ENCODE measurements at regions not wholly inside any gene's neighbourhood (a gene's known extent, or its start where the extent isn't known, plus 50 kb on each side); places are given as distances from the start of the nearest gene placed in this dataset.

DNA sequence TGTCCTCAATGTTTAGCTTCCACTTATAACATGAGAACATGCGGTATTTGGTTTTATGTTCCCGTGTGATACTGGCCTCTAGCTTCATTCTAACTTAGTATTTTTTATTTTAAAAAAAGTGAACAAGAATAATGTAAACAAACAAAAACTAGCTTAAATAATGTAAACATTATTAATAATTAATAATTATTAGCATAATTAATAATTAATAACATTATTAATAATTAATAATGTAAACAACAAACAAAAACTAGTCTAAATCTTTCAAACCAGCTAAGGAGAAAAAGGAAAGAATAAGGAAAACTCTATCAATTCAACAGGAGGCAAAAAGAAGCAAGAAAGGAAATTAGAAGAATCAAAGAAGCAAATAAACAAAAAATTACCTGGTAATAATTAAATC lies 66.2 kb upstream of the CLSTN2 start:
- H3K4me2 ChIP-seq (ENCODE audit: low read length): no peak overlapping the region
- ChIA-PET RAD21 (ENCODE audit: low non-redundant PET in 1 of 2, low total read pairs in 2 of 2, uncharacterized antibody in 2 of 2, unreplicated experiment in 2 of 2) (no interaction called here), POLR2A (no interaction called here), CTCF (no interaction called here)
- no peak overlapping the region for H3K27ac ChIP-seq (ENCODE audit: low read depth, low read length)
- DNase-seq (ENCODE audit: low read depth, low spot score) (no peak), ATAC-seq (no peak)
- no peaks in the 10 kb centered on the region for H3K79me2 ChIP-seq (ENCODE audit: insufficient read depth, low read length)
- no peaks in the 10 kb centered on the region for H4K20me1 ChIP-seq (ENCODE audit: insufficient read depth)
- intact Hi-C loops (cut with micrococcal nuclease): loop anchor here (5.0 kb wide), 1 partner anchor 121 kb away; no protein-coding TSS in a partner anchor
- no peaks in the 10 kb centered on the region for H3K9me2 ChIP-seq (ENCODE audit: insufficient read depth)
- no peak overlapping the region for H3K9ac ChIP-seq (ENCODE audit: low read length)
- no TSS peak for BruUV-seq (replicated peaks)
- H3K9me3 ChIP-seq (ENCODE audit: control insufficient read depth in 1 of 2, insufficient read depth in 1 of 2, low read depth in 1 of 2, low read length in 2 of 2): no peaks in the 10 kb centered on the region
- no peaks in the 10 kb centered on the region for H3K36me3 ChIP-seq (ENCODE audit: control insufficient read depth in 1 of 2, insufficient read depth in 2 of 2, low read length in 2 of 2)
- H3K4me3 ChIP-seq (replicated peaks in 1 of 2; ENCODE audit: low read depth in 1 of 2, low read length in 2 of 2): no peak overlapping the region
- H3K4me1 ChIP-seq (ENCODE audit: control insufficient read depth in 1 of 2, insufficient read depth in 2 of 2, low read length in 2 of 2): no peaks in the 10 kb centered on the region
- no peak overlapping the region for H2AFZ ChIP-seq (ENCODE audit: low read depth, low read length, poor library complexity, severe bottlenecking)
- H3K27me3 ChIP-seq (ENCODE audit: insufficient read depth, low read length): peaks cover 66% of the 10 kb centered on the region
- no peak for TF ChIP-seq SRF (IDR thresholded peaks at IDR 0.05; ENCODE audit: low read depth)
- no peak for TF ChIP-seq FOSL1 (IDR thresholded peaks at IDR 0.05; ENCODE audit: low read depth)
- TF ChIP-seq, protein P1, sequence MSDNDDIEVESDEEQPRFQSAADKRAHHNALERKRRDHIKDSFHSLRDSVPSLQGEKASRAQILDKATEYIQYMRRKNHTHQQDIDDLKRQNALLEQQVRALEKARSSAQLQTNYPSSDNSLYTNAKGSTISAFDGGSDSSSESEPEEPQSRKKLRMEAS (IDR thresholded peaks at IDR 0.05): no peak
- TF ChIP-seq, protein P2, sequence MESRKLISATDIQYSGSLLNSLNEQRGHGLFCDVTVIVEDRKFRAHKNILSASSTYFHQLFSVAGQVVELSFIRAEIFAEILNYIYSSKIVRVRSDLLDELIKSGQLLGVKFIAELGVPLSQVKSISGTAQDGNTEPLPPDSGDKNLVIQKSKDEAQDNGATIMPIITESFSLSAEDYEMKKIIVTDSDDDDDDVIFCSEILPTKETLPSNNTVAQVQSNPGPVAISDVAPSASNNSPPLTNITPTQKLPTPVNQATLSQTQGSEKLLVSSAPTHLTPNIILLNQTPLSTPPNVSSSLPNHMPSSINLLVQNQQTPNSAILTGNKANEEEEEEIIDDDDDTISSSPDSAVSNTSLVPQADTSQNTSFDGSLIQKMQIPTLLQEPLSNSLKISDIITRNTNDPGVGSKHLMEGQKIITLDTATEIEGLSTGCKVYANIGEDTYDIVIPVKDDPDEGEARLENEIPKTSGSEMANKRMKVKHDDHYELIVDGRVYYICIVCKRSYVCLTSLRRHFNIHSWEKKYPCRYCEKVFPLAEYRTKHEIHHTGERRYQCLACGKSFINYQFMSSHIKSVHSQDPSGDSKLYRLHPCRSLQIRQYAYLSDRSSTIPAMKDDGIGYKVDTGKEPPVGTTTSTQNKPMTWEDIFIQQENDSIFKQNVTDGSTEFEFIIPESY (IDR thresholded peaks at IDR 0.05; ENCODE audit: extremely low read depth, insufficient replicate concordance, low read length): no peak
- TF ChIP-seq YY1 (IDR thresholded peaks at IDR 0.05; ENCODE audit: extremely low read depth, insufficient replicate concordance, low read depth, low read length): no peak
- no peak for TF ChIP-seq ZNF274 (IDR thresholded peaks at IDR 0.05; ENCODE audit: low read depth, low read length)
- no peak for TF ChIP-seq EZH2 (IDR thresholded peaks at IDR 0.05)
- no peak for TF ChIP-seq EZH2phosphoT487 (IDR thresholded peaks at IDR 0.05; ENCODE audit: borderline replicate concordance)
- no peak for TF ChIP-seq CEBPB (IDR thresholded peaks at IDR 0.05; ENCODE audit: low read depth)
- TF ChIP-seq, protein P3, sequence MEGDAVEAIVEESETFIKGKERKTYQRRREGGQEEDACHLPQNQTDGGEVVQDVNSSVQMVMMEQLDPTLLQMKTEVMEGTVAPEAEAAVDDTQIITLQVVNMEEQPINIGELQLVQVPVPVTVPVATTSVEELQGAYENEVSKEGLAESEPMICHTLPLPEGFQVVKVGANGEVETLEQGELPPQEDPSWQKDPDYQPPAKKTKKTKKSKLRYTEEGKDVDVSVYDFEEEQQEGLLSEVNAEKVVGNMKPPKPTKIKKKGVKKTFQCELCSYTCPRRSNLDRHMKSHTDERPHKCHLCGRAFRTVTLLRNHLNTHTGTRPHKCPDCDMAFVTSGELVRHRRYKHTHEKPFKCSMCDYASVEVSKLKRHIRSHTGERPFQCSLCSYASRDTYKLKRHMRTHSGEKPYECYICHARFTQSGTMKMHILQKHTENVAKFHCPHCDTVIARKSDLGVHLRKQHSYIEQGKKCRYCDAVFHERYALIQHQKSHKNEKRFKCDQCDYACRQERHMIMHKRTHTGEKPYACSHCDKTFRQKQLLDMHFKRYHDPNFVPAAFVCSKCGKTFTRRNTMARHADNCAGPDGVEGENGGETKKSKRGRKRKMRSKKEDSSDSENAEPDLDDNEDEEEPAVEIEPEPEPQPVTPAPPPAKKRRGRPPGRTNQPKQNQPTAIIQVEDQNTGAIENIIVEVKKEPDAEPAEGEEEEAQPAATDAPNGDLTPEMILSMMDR (IDR thresholded peaks at IDR 0.05 in 2 of 3, conservative IDR thresholded peaks at IDR 0.05 in 1 of 3; ENCODE audit: borderline replicate concordance in 1 of 3, insufficient read depth in 1 of 3, low read depth in 2 of 3, low read length in 2 of 3): no peak
- TF ChIP-seq, protein P4, sequence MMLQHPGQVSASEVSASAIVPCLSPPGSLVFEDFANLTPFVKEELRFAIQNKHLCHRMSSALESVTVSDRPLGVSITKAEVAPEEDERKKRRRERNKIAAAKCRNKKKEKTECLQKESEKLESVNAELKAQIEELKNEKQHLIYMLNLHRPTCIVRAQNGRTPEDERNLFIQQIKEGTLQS (IDR thresholded peaks at IDR 0.05): no peak
- TF ChIP-seq, protein P5, sequence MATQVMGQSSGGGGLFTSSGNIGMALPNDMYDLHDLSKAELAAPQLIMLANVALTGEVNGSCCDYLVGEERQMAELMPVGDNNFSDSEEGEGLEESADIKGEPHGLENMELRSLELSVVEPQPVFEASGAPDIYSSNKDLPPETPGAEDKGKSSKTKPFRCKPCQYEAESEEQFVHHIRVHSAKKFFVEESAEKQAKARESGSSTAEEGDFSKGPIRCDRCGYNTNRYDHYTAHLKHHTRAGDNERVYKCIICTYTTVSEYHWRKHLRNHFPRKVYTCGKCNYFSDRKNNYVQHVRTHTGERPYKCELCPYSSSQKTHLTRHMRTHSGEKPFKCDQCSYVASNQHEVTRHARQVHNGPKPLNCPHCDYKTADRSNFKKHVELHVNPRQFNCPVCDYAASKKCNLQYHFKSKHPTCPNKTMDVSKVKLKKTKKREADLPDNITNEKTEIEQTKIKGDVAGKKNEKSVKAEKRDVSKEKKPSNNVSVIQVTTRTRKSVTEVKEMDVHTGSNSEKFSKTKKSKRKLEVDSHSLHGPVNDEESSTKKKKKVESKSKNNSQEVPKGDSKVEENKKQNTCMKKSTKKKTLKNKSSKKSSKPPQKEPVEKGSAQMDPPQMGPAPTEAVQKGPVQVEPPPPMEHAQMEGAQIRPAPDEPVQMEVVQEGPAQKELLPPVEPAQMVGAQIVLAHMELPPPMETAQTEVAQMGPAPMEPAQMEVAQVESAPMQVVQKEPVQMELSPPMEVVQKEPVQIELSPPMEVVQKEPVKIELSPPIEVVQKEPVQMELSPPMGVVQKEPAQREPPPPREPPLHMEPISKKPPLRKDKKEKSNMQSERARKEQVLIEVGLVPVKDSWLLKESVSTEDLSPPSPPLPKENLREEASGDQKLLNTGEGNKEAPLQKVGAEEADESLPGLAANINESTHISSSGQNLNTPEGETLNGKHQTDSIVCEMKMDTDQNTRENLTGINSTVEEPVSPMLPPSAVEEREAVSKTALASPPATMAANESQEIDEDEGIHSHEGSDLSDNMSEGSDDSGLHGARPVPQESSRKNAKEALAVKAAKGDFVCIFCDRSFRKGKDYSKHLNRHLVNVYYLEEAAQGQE (IDR thresholded peaks at IDR 0.05; ENCODE audit: low read depth): no peak
- no peak for TF ChIP-seq JUND (IDR thresholded peaks at IDR 0.05)
- TF ChIP-seq ELF1 (IDR thresholded peaks at IDR 0.05; ENCODE audit: borderline replicate concordance, low read depth): no peak
- TF ChIP-seq CBX3 (IDR thresholded peaks at IDR 0.05; ENCODE audit: low read depth): no peak

Measured in HCT116 (cell line).